PC-3 (cell line): ENCODE measurements at regions not wholly inside any gene's neighbourhood (a gene's known extent, or its start where the extent isn't known, plus 50 kb on each side); places are given as distances from the start of the nearest gene placed in this dataset.

Experiments used
- ATAC-seq: fragments of 200-7000 bp; cut with Tn5 transposase; 2 replicates; pipeline ENCODE4 v1.9.1; 2020; ENCODE audit warnings: mild to moderate bottlenecking, moderate library complexity
- BruUV-seq: library from RNA; stranded (reverse); fragments of 400-500 nt; replicated peaks from 2 replicates; lab custom pipeline; 2021; lab: Mats Ljungman, UMichigan
- CTCF ChIA-PET: fragments of 300-600 bp; sonication (Branson Sonifier 250); formaldehyde crosslinking; loops from one replicate; lab custom pipeline; 2022; ENCODE audit warnings: antibody characterized with exemption; lab: Charles Lee
- POLR2A ChIA-PET: fragments of 300-600 bp; sonication (Branson Sonifier 250); formaldehyde crosslinking; loops from one replicate; lab custom pipeline; 2022; ENCODE audit warnings: antibody characterized with exemption; ENCODE audit not compliant: unreplicated experiment; lab: Charles Lee
- DNase-seq: peaks from one replicate; pipeline ENCODE4 v3.0.0-alpha.2; 2015
- H2AFZ ChIP-seq: fragments of 300-600 bp; sonication (generic); 2 replicates; pipeline ENCODE4 v1.6.0; 2016; ENCODE audit warnings: antibody characterized with exemption, low read length
- H3F3A ChIP-seq: fragments of 300-600 bp; sonication (generic); one replicate; pipeline ENCODE4 v1.6.0; 2017; ENCODE audit warnings: antibody characterized with exemption, low read length, control low read depth, mild to moderate bottlenecking; ENCODE audit not compliant: unreplicated experiment
- H3K27ac ChIP-seq: fragments of 300-600 bp; sonication (generic); 2 replicates; pipeline ENCODE4 v1.5.1; 2016; ENCODE audit warnings: mild to moderate bottlenecking, low read length
- H3K27me3 ChIP-seq: fragments of 300-600 bp; sonication (generic); 2 replicates; pipeline ENCODE4 v1.6.1; 2016; ENCODE audit warnings: low read length, mixed read lengths
- H3K36me3 ChIP-seq: fragments of 300-600 bp; sonication (generic); 2 replicates; pipeline ENCODE4 v1.6.1; 2016; ENCODE audit warnings: low read depth, mixed run types, low read length, mixed read lengths
- H3K4me1 ChIP-seq: fragments of 300-600 bp; sonication (generic); 2 replicates; pipeline ENCODE4 v1.5.1; 2016; ENCODE audit warnings: low read length; ENCODE audit not compliant: insufficient read depth
- H3K4me2 ChIP-seq: fragments of 300-600 bp; sonication (generic); 2 replicates; pipeline ENCODE4 v1.6.0; 2016; ENCODE audit warnings: low read length
- H3K4me3 ChIP-seq: fragments of 300-600 bp; sonication (generic); 2 replicates; pipeline ENCODE4 v1.5.1; 2016; ENCODE audit warnings: mild to moderate bottlenecking, low read length, mixed read lengths
- H3K79me2 ChIP-seq: fragments of 300-600 bp; sonication (generic); 2 replicates; pipeline ENCODE4 v1.6.1; 2017; ENCODE audit warnings: low read length, mixed read lengths
- H3K9ac ChIP-seq: fragments of 300-600 bp; sonication (generic); 2 replicates; pipeline ENCODE4 v1.6.0; 2016; ENCODE audit warnings: mild to moderate bottlenecking, low read length
- H3K9me2 ChIP-seq: fragments of 300-600 bp; sonication (generic); replicated peaks from 2 replicates; pipeline ENCODE4 v1.6.1; 2016; ENCODE audit warnings: mixed run types, low read length, mixed read lengths
- H3K9me3 ChIP-seq: fragments of 300-600 bp; sonication (generic); 2 replicates; pipeline ENCODE4 v1.6.1; 2016; ENCODE audit warnings: low read length, mixed read lengths
- H4K20me1 ChIP-seq: fragments of 300-600 bp; sonication (generic); 2 replicates; pipeline ENCODE4 v1.6.1; 2016; ENCODE audit warnings: low read length, mixed read lengths
- CTCF ChIP-seq: fragments of 300-600 bp; sonication (generic); conservative IDR thresholded peaks from 2 replicates; pipeline ENCODE4 v1.5.1; 2017; ENCODE audit warnings: antibody characterized with exemption, low read depth, mild to moderate bottlenecking, low read length
- EZH2 ChIP-seq: fragments of 300-600 bp; sonication (generic); IDR thresholded peaks from one replicate; pipeline ENCODE4 v1.6.1; 2017; ENCODE audit warnings: antibody characterized with exemption, mild to moderate bottlenecking, low read length; ENCODE audit not compliant: unreplicated experiment
- EZH2phosphoT487 ChIP-seq: fragments of 300-600 bp; sonication (generic); IDR thresholded peaks from 2 replicates; pipeline ENCODE4 v1.6.1; 2018; ENCODE audit warnings: mild to moderate bottlenecking, antibody characterized with exemption, low read length, borderline replicate concordance
- intact Hi-C: fragments of 100-400 bp; cut with micrococcal nuclease; formaldehyde crosslinking; loops from 2 replicates; pipeline ENCODE4 v1.9.0; 2023

- H3K79me2 ChIP-seq = no peaks in the 10 kb centered on the region
- H4K20me1 ChIP-seq = no peaks in the 10 kb centered on the region
- ATAC-seq = no peak
- no peak overlapping the region for H3K4me2 ChIP-seq
- no peak for DNase-seq
- H3K9me3 ChIP-seq = no peaks in the 10 kb centered on the region
- intact Hi-C loops = no loop called here
- H3K4me3 ChIP-seq = no peak overlapping the region
- ChIA-PET CTCF (no interaction called here), POLR2A (no interaction called here)
- no peaks in the 10 kb centered on the region for H3K4me1 ChIP-seq
- H3K27me3 ChIP-seq = peaks cover 3% of the 10 kb centered on the region; the same call in 1 of the 2 replicates
- no peak overlapping the region for H3K9ac ChIP-seq
- no peaks in the 10 kb centered on the region for H3F3A ChIP-seq
- BruUV-seq = no TSS peak
- TF ChIP-seq EZH2phosphoT487 (no peak), EZH2 (no peak), CTCF (no peak)
- H3K27ac ChIP-seq = no peak overlapping the region
- H3K9me2 ChIP-seq = no peaks in the 10 kb centered on the region
- no peak overlapping the region for H2AFZ ChIP-seq
- no peaks in the 10 kb centered on the region for H3K36me3 ChIP-seq
Measured at GRCh38 chr3:127371334-127371733, 83.5 kb upstream of the PRR20G start.

- no peaks in the 10 kb centered on the region for H3K79me2 ChIP-seq
- no peak overlapping the region for H3K4me3 ChIP-seq
- H3K27ac ChIP-seq = no peak overlapping the region
- H2AFZ ChIP-seq = no peak overlapping the region
- ATAC-seq (no peak), DNase-seq (no peak)
- no peak overlapping the region for H3K4me2 ChIP-seq
- no peaks in the 10 kb centered on the region for H3K9me2 ChIP-seq
- H3K9ac ChIP-seq = no peak overlapping the region
- ChIA-PET CTCF (no interaction called here), POLR2A (no interaction called here)
- no peaks in the 10 kb centered on the region for H3F3A ChIP-seq
- H3K36me3 ChIP-seq = no peaks in the 10 kb centered on the region
- BruUV-seq = no TSS peak
- H3K27me3 ChIP-seq = peaks cover 3% of the 10 kb centered on the region; the same call in 1 of the 2 replicates
- no peaks in the 10 kb centered on the region for H3K9me3 ChIP-seq
- TF ChIP-seq CTCF (no peak), EZH2 (no peak), EZH2phosphoT487 (no peak)
- intact Hi-C loops = no loop called here
- no peaks in the 10 kb centered on the region for H4K20me1 ChIP-seq
- H3K4me1 ChIP-seq = no peaks in the 10 kb centered on the region
Measured at GRCh38 chr3:127370906-127371305, 83.1 kb upstream of the PRR20G start.

- no TSS peak for BruUV-seq
Measured at GRCh38 chr3:127369356-127369935, 81.6 kb upstream of the PRR20G start.

More at GRCh38 chr3:127369356-127369935, 81.6 kb upstream of the PRR20G start:
- no peak for ATAC-seq
- POLR2A ChIA-PET = no interaction called here
- H3K9me2 ChIP-seq = no peaks in the 10 kb centered on the region
- H3K27me3 ChIP-seq = peaks cover 8% of the 10 kb centered on the region; the same call in 1 of the 2 replicates
- intact Hi-C loops = no loop called here
- H3K27ac ChIP-seq = no peak overlapping the region
- H3K36me3 ChIP-seq = no peaks in the 10 kb centered on the region
- no peaks in the 10 kb centered on the region for H3K79me2 ChIP-seq
- H2AFZ ChIP-seq = no peak overlapping the region
- no peaks in the 10 kb centered on the region for H4K20me1 ChIP-seq
- DNase-seq = no peak
- TF ChIP-seq CTCF (no peak), EZH2 (no peak), EZH2phosphoT487 (no peak)
- H3K4me1 ChIP-seq = no peaks in the 10 kb centered on the region
- H3F3A ChIP-seq = no peaks in the 10 kb centered on the region
- CTCF ChIA-PET = no interaction called here
- no peak overlapping the region for H3K4me3 ChIP-seq
- no peaks in the 10 kb centered on the region for H3K9me3 ChIP-seq
- no peak overlapping the region for H3K9ac ChIP-seq
- H3K4me2 ChIP-seq = no peak overlapping the region
